AG10803 (cell line): ENCODE measurements at regions not wholly inside any gene's neighbourhood (a gene's known extent, or its start where the extent isn't known, plus 50 kb on each side); places are given as distances from the start of the nearest gene placed in this dataset.

Source experiments
- DNase-seq: peaks from one replicate; pipeline ENCODE4 v3.0.0; 2010; ENCODE audit warnings: low read depth
- H3K4me3 ChIP-seq: 2 replicates; pipeline ENCODE4 v1.5.1; 2011; ENCODE audit warnings: mild to moderate bottlenecking, low read length, control low read depth
- CTCF ChIP-seq: conservative IDR thresholded peaks from 2 replicates; pipeline ENCODE4 v1.5.1; 2011; ENCODE audit warnings: mild to moderate bottlenecking, low read length, control low read depth, inconsistent platforms

- H3K4me3 ChIP-seq, result no peak overlapping the region
- TF ChIP-seq CTCF, result no peak
- DNase-seq, result no peak
Measured at GRCh38 chr10:69709366-69709941, 79.4 kb downstream of the FAM241B start.

DNA sequence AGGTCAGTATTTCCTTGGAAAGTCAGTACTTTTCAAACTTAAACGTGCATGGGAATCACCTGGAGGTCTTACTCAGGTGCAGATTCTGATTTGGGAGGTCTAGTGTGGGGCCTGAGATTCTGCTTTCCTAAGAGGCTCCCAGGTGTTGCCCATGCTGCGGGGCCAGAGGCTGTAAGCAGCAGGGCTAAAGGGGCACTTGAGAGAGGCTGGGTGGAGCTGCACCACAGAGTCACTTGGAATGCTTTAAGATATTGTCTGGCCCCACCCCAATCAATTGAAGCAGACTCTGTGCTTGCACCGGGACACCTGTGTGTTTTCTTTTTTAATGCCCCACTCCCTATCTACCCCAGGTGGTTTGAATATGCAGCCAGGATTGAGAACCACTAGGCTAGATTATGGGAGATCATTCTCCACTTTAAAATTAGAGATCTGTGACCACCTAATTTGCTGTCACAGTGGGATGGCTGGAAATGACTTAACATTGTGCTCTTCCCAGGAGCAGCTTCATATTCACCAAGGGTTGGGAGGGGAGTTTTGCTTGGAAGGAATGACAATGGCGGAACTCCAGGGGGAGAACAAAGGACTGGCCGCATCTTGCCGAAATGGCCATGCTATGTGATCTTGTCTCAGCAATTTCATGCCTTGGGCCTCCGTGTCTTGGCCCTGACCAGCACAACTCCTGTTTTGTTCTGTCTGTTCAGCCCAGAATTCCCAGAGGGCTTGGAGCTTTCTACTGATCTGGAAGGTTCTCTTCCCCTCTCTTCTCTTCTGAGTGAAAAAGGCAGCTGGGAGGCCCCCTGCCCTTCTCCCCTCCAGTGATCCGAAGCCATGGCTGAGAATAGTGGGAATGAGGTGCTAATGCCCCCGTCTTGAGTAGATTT is 80.2 kb downstream of the FAM241B start:
- TF ChIP-seq CTCF, result no peak
- DNase-seq, result no peak
- H3K4me3 ChIP-seq, result no peak overlapping the region

- no peak for TF ChIP-seq CTCF
- no peak overlapping the region for H3K4me3 ChIP-seq
Measured at GRCh38 chr10:69712342-69712741, 82.3 kb downstream of the FAM241B start.

DNA sequence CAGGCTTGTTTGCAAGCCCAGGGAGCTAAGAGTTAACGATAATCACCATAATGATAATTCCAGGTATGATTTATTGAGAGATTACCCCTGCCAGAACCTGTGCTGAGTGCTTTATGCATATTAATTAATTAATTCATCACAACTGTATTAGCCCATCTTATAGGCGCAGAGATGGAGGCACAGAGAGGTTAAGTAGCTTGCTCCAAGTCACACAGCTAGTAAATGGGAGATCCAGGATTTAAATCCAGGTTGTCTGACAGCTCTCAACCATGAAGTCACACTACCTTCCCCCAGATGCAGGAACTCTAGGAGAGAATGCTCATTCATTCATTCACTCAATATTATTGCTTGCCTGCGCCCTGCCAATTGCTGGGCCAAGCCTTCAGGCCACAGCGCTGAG is 84.5 kb downstream of the FAM241B start:
- no peak overlapping the region for H3K4me3 ChIP-seq
- no peak for DNase-seq
- TF ChIP-seq CTCF, result no peak

More at GRCh38 chr10:69712342-69712741, 82.3 kb downstream of the FAM241B start:
- DNase-seq, result no peak

GRCh38 chr10:69715156-69715898 is 85.3 kb downstream of the FAM241B start:
- DNase-seq, result peak; percentile 27
- no peak overlapping the region for H3K4me3 ChIP-seq
- no peak for TF ChIP-seq CTCF

- H3K4me3 ChIP-seq, result no peak overlapping the region
- no peak for DNase-seq
- no peak for TF ChIP-seq CTCF
Measured at GRCh38 chr10:69715899-69716606, 85.7 kb upstream of the COL13A1 start.
